CD8-positive, alpha-beta memory T cell (primary cell): ENCODE measurements at regions not wholly inside any gene's neighbourhood (a gene's known extent, or its start where the extent isn't known, plus 50 kb on each side); places are given as distances from the start of the nearest gene placed in this dataset.

Experiments used
- CTCF ChIA-PET: fragments of 350-600 bp; sonication (Branson Sonifier 250); formaldehyde crosslinking; loops from one replicate; lab custom pipeline; 2021; ENCODE audit warnings: antibody characterized with exemption; lab: Charles Lee
- POLR2A ChIA-PET: fragments of 350-600 bp; sonication (Branson Sonifier 250); formaldehyde crosslinking; loops from one replicate; lab custom pipeline; 2021; ENCODE audit warnings: antibody characterized with exemption; lab: Charles Lee
- DNase-seq, 5 donors: peaks; one replicate each; pipeline versions ENCODE4 v3.0.0 to v3.0.0-alpha.2; 2020 to 2022; ENCODE audit warnings: mixed read lengths in 1 of 5
- H3K27ac ChIP-seq: one replicate; pipeline ENCODE4 v1.7.0; 2013; ENCODE audit warnings: low read depth, mild to moderate bottlenecking, low read length, moderate library complexity
- H3K27me3 ChIP-seq: 2 replicates; pipeline ENCODE4 v1.7.0; 2013; ENCODE audit warnings: low read length, mild to moderate bottlenecking; ENCODE audit not compliant: insufficient read depth, poor library complexity, severe bottlenecking
- H3K36me3 ChIP-seq: 2 replicates; pipeline ENCODE4 v1.7.0; 2013; ENCODE audit warnings: mild to moderate bottlenecking, low read length, moderate library complexity; ENCODE audit not compliant: insufficient read depth
- H3K4me1 ChIP-seq: 2 replicates; pipeline ENCODE4 v1.7.0; 2013; ENCODE audit warnings: mild to moderate bottlenecking, low read length, moderate library complexity; ENCODE audit not compliant: insufficient read depth
- H3K4me3 ChIP-seq: 2 replicates; pipeline ENCODE4 v1.7.0; 2013; ENCODE audit warnings: mild to moderate bottlenecking, low read length
- H3K9me3 ChIP-seq: 2 replicates; pipeline ENCODE4 v1.7.0; 2013; ENCODE audit warnings: mild to moderate bottlenecking, low read length
- H3K27ac Mint-ChIP-seq, 8 donors: one replicate each; pipeline ENCODE4 v1.8.0; 2020 to 2021; ENCODE audit warnings: mixed read lengths in 8 of 8, mild to moderate bottlenecking in 6 of 8, inconsistent platforms in 3 of 8, moderate library complexity in 3 of 8
- H3K27me3 Mint-ChIP-seq, 2 donors: one replicate each; pipeline ENCODE4 v1.8.0; 2020 to 2021; ENCODE audit warnings: mixed read lengths in 2 of 2, mild to moderate bottlenecking in 1 of 2, moderate library complexity in 1 of 2
- H3K36me3 Mint-ChIP-seq, 3 donors: one replicate each; pipeline ENCODE4 v1.8.0; 2020 to 2021; ENCODE audit warnings: mixed read lengths in 3 of 3, inconsistent platforms in 1 of 3, mild to moderate bottlenecking in 1 of 3
- H3K4me1 Mint-ChIP-seq, 3 donors: one replicate each; pipeline ENCODE4 v1.8.0; 2020 to 2021; ENCODE audit warnings: mixed read lengths in 3 of 3, inconsistent platforms in 1 of 3, mild to moderate bottlenecking in 1 of 3
- H3K4me3 Mint-ChIP-seq, 7 donors: one replicate each; pipeline ENCODE4 v1.8.0; 2020 to 2021; ENCODE audit warnings: mixed read lengths in 7 of 7, mild to moderate bottlenecking in 6 of 7, moderate library complexity in 4 of 7, inconsistent platforms in 2 of 7
- H3K9me3 Mint-ChIP-seq, 5 donors: one replicate each; pipeline ENCODE4 v1.8.0; 2020 to 2022; ENCODE audit warnings: mixed read lengths in 5 of 5, mild to moderate bottlenecking in 3 of 5, moderate library complexity in 2 of 5, inconsistent platforms in 1 of 5

DNA sequence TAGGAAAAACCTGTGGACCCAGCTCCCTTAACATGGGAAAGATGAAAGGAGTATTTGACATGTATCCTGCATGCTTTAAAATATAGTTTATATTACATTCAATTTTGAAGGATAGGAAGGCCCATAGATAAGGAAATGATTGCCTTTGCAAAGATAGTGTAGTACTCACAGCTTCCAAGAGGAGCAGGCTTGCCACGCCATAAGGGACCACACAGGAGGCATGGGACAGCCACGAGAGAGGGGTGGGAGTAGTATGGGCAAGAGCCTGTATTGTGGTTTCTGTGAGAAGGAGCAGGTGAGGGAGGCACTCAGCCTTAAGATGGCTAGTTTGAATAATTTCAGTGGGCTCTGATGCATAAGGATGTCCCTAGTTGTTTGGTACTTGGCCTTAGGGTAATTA lies 740.3 kb downstream of the SATB2 start:
- H3K27me3 ChIP-seq: no peaks in the 10 kb centered on the region
- H3K9me3 ChIP-seq: no peaks in the 10 kb centered on the region
- no peaks in the 10 kb centered on the region for H3K4me1 Mint-ChIP-seq
- H3K36me3 Mint-ChIP-seq: no peaks in the 10 kb centered on the region
- H3K9me3 Mint-ChIP-seq: no peaks in the 10 kb centered on the region
- ChIA-PET CTCF (no interaction called here), POLR2A (no interaction called here)
- no peaks in the 10 kb centered on the region for H3K27me3 Mint-ChIP-seq
- no peak overlapping the region for H3K27ac Mint-ChIP-seq
- H3K27ac ChIP-seq: no peak overlapping the region
- no peaks in the 10 kb centered on the region for H3K36me3 ChIP-seq
- H3K4me1 ChIP-seq: no peaks in the 10 kb centered on the region
- DNase-seq: no peak
- no peak overlapping the region for H3K4me3 Mint-ChIP-seq
- H3K4me3 ChIP-seq: no peak overlapping the region

DNA sequence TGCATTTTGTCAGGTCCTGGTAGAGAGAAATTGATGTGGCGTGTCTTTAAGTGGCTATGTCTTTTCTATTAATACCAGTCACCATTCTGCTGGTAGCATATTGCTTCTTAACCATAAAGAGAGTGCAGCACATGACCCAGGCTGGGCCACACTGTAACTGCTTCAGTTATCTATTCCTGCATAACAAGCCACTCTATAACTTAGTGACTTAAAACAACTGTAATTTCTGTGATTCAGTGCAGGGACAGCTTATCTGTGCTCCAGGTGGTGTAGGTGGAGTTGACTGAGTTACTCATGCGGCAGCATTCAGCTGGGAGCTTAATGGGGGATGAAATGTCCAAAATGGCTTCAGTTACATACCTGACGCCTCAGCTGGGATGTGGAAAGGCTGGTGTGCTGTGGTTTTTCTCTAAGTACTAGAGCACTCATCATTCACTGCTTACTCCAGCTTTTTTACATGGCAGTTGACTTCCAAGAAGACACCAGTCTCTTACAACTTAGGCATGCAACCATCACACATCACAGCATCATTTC lies 742.4 kb downstream of the SATB2 start:
- Mint-ChIP-seq H3K4me1 (no peaks in the 10 kb centered on the region), H3K27me3 (peaks cover 0 to 2% of the 10 kb centered on the region in 2 donors), H3K9me3 (no peaks in the 10 kb centered on the region), H3K27ac (no peak overlapping the region), H3K36me3 (no peaks in the 10 kb centered on the region), H3K4me3 (no peak overlapping the region)
- Histone ChIP-seq H3K27me3 (no peaks in the 10 kb centered on the region), H3K36me3 (no peaks in the 10 kb centered on the region), H3K4me3 (no peak overlapping the region), H3K4me1 (no peaks in the 10 kb centered on the region), H3K27ac (no peak overlapping the region), H3K9me3 (no peaks in the 10 kb centered on the region)
- POLR2A ChIA-PET: no interaction called here
- CTCF ChIA-PET: no interaction called here
- no peak for DNase-seq

DNA sequence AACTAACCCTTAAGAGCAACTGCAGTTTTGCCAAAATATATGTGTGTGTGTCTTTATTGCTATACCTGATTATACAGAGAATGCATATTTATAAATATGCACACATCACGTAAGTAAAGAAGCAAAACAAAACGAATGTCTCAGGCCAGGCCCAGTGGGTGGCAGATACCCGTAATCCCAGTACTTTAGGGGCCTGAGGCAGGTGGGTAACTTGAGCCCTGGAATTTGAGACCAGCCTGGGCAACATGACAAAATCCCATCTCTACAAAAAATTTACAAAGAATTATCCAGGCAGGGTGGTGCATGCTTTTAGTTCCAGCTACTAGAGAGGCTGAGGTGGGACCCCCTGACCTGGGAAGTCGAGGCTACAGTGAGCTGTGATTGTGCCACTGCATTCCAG lies 745.3 kb downstream of the SATB2 start:
- H3K27ac Mint-ChIP-seq: no peak overlapping the region
- Histone ChIP-seq H3K4me1 (no peaks in the 10 kb centered on the region), H3K27me3 (no peaks in the 10 kb centered on the region), H3K36me3 (no peaks in the 10 kb centered on the region), H3K27ac (no peak overlapping the region), H3K9me3 (no peaks in the 10 kb centered on the region), H3K4me3 (no peak overlapping the region)
- ChIA-PET POLR2A (no interaction called here), CTCF (no interaction called here)
- peaks cover 0 to 2% of the 10 kb centered on the region in 2 donors for H3K27me3 Mint-ChIP-seq
- peaks cover 0 to 2% (median 0%) of the 10 kb centered on the region in 5 donors for H3K9me3 Mint-ChIP-seq
- no peak for DNase-seq
- H3K4me1 Mint-ChIP-seq: no peaks in the 10 kb centered on the region
- no peaks in the 10 kb centered on the region for H3K36me3 Mint-ChIP-seq
- H3K4me3 Mint-ChIP-seq: no peak overlapping the region

DNA sequence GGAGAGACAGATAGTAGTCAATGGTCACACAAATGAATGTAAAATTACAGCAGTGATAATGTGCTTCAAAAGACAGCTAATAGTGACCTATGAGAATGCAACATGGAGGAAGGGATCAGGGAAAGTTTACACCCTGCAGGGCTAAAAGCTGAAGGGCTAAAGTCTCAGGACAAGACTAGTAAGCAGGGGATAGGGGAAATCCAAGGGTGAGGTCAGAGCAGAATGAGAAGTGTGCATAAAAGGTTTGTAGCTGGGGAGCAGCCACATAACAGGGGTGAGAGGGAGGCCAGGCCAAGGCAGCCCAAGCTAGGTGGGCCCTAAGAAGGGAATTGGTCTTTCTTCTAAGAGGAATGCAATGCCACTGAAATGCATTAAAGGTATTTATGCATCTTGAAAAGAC lies 746.3 kb downstream of the SATB2 start:
- H3K27me3 Mint-ChIP-seq: peaks cover 0 to 2% of the 10 kb centered on the region in 2 donors
- peaks cover 0 to 2% (median 0%) of the 10 kb centered on the region in 5 donors for H3K9me3 Mint-ChIP-seq
- no peak overlapping the region for H3K4me3 Mint-ChIP-seq
- POLR2A ChIA-PET: no interaction called here
- H3K27ac ChIP-seq: no peak overlapping the region
- no peaks in the 10 kb centered on the region for H3K36me3 Mint-ChIP-seq
- H3K27me3 ChIP-seq: no peaks in the 10 kb centered on the region
- no peaks in the 10 kb centered on the region for H3K36me3 ChIP-seq
- no peak overlapping the region for H3K27ac Mint-ChIP-seq
- CTCF ChIA-PET: no interaction called here
- H3K9me3 ChIP-seq: no peaks in the 10 kb centered on the region
- DNase-seq: no peak
- H3K4me1 ChIP-seq: no peaks in the 10 kb centered on the region
- H3K4me3 ChIP-seq: no peak overlapping the region
- H3K4me1 Mint-ChIP-seq: no peaks in the 10 kb centered on the region

DNA sequence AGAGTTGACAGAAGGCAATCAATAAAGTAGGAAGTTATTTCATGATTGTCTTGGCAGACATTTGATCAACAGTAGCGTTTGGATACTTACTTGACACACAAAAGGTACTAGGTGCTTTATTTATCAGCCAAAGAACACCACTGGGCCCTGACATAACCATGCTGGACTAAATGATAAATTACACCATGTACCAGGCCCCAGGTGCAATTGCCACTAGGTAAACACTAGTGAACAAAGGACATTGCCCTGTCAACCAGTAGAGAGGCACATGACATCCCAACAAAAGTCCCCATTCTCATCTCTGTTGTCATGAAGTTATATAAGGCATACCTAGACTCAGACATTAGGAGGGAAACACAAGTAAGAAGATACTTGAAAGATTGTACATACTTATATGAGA lies 747.2 kb downstream of the SATB2 start:
- no peaks in the 10 kb centered on the region for H3K4me1 Mint-ChIP-seq
- no peak overlapping the region for H3K4me3 ChIP-seq
- H3K4me3 Mint-ChIP-seq: no peak overlapping the region
- no peaks in the 10 kb centered on the region for H3K9me3 ChIP-seq
- H3K36me3 Mint-ChIP-seq: no peaks in the 10 kb centered on the region
- DNase-seq: no peak
- CTCF ChIA-PET: no interaction called here
- peaks cover 0 to 2% (median 0%) of the 10 kb centered on the region in 5 donors for H3K9me3 Mint-ChIP-seq
- H3K27me3 Mint-ChIP-seq: peaks cover 0 to 2% of the 10 kb centered on the region in 2 donors
- POLR2A ChIA-PET: no interaction called here
- H3K4me1 ChIP-seq: no peaks in the 10 kb centered on the region
- no peaks in the 10 kb centered on the region for H3K27me3 ChIP-seq
- H3K27ac Mint-ChIP-seq: no peak overlapping the region
- H3K27ac ChIP-seq: no peak overlapping the region
- no peaks in the 10 kb centered on the region for H3K36me3 ChIP-seq

DNA sequence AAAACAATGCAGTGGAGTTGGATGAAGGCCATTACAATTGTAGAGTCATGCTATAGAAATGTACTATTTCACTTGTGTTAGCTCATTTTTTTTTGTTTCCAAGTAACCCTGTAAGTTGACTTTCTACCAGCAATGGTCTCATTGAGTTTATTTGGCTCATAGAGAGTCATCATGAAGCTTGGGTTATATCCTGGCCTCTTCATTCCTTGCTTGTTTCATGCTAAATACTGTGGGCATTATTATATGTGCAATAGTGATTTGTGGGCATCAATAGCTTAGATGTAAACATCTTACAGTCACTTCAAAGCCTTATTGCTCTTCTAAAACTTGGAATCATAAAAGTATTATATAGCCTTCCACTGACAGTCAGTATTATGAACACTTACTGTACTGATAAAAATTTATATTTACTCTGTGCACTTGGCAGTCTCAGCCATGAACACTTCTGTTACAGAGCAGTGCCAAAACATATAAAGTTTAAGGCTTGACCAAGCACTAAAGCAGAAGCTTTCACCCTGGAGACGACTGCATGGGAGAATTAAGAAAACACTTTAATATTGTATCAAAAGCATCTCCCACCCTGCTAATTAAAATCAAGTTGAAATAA lies 751.2 kb downstream of the SATB2 start:
- Histone ChIP-seq H3K27ac (no peak overlapping the region), H3K36me3 (no peaks in the 10 kb centered on the region), H3K9me3 (no peaks in the 10 kb centered on the region), H3K27me3 (no peaks in the 10 kb centered on the region), H3K4me3 (no peak overlapping the region), H3K4me1 (no peaks in the 10 kb centered on the region)
- Mint-ChIP-seq H3K4me3 (no peak overlapping the region), H3K27ac (no peak overlapping the region), H3K27me3 (peaks cover 0 to 2% of the 10 kb centered on the region in 2 donors), H3K36me3 (no peaks in the 10 kb centered on the region), H3K4me1 (no peaks in the 10 kb centered on the region), H3K9me3 (peaks cover 0 to 2% (median 0%) of the 10 kb centered on the region in 5 donors)
- ChIA-PET CTCF (no interaction called here), POLR2A (no interaction called here)
- no peak for DNase-seq

DNA sequence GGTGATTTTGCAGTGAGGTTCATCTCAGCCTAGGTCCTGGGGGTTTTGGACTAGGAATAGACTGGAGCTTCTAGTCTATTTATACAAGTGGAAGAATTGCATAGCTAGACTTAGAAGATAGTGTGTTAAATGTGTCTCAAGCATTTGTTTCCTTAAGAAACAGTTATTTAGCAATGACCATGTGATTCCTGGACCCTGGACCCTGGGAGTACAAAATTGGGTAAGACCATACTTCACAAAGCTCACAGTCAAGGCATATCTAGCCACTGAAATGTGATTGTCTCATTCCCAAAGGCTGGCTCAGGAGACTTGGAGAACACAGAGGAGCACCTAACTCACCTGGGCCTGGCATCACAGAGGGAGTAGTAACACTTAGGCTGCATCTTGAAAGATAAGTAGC lies 754.5 kb downstream of the SATB2 start:
- H3K36me3 ChIP-seq: no peaks in the 10 kb centered on the region
- Mint-ChIP-seq H3K4me1 (no peaks in the 10 kb centered on the region), H3K27me3 (no peaks in the 10 kb centered on the region), H3K27ac (no peak overlapping the region), H3K36me3 (no peaks in the 10 kb centered on the region), H3K4me3 (no peak overlapping the region), H3K9me3 (peaks cover 0 to 2% (median 0%) of the 10 kb centered on the region in 5 donors)
- H3K27me3 ChIP-seq: no peaks in the 10 kb centered on the region
- POLR2A ChIA-PET: no interaction called here
- no peaks in the 10 kb centered on the region for H3K4me1 ChIP-seq
- DNase-seq: no peak
- no peak overlapping the region for H3K27ac ChIP-seq
- H3K9me3 ChIP-seq: no peaks in the 10 kb centered on the region
- CTCF ChIA-PET: no interaction called here
- H3K4me3 ChIP-seq: no peak overlapping the region

DNA sequence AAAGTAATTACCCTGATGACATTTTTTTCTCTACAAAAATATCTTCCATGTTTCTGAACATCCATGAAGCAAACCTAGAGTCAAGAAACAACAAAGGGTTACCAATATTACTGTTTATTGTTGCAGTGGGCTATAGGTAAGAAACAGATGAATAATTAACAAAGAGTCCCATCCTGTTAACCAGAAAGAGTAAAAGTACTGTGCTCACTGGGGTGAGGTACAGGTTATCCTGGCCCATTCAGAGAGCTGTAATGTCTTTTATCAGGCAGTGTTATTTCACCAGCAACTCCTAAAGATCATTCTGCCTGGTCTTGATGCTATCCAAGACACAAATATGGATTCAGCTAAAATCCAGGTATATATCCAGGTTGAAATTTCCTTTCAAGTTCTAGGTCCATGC lies 754.9 kb downstream of the SATB2 start:
- ChIA-PET CTCF (no interaction called here), POLR2A (no interaction called here)
- Mint-ChIP-seq H3K4me3 (no peak overlapping the region), H3K27ac (no peak overlapping the region), H3K9me3 (peaks cover 0 to 3% (median under 1%) of the 10 kb centered on the region in 5 donors), H3K27me3 (peaks cover 0 to 1% of the 10 kb centered on the region in 2 donors), H3K36me3 (no peaks in the 10 kb centered on the region), H3K4me1 (no peaks in the 10 kb centered on the region)
- H3K36me3 ChIP-seq: no peaks in the 10 kb centered on the region
- DNase-seq: no peak
- H3K9me3 ChIP-seq: no peaks in the 10 kb centered on the region
- no peaks in the 10 kb centered on the region for H3K27me3 ChIP-seq
- no peak overlapping the region for H3K27ac ChIP-seq
- H3K4me3 ChIP-seq: no peak overlapping the region
- H3K4me1 ChIP-seq: no peaks in the 10 kb centered on the region
